ENCODE measurements at regions not wholly inside any gene's neighbourhood (a gene's known extent, or its start where the extent isn't known, plus 50 kb on each side); places are given as distances from the start of the nearest gene placed in this dataset.

DNA sequence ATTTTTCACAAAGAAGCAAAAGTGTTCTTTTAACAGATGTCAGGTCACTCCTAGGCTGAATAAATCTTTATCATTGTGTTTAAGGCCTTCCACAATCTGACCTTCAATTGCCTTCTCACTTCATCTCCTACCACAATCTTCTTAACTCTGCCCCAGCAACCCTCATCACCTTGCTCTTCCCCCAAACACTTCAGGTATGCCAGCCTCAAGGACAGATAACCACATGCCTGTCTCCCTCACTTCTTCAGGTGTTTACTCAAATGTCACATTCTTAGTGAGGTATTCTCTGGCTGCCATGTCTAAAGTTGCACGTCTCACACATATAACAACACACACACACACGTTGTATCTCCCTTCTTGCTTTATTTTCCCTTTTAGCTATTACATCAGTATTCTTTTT is 146.5 kb downstream of the ANKRD50 start:
- TF ChIP-seq, protein P1, sequence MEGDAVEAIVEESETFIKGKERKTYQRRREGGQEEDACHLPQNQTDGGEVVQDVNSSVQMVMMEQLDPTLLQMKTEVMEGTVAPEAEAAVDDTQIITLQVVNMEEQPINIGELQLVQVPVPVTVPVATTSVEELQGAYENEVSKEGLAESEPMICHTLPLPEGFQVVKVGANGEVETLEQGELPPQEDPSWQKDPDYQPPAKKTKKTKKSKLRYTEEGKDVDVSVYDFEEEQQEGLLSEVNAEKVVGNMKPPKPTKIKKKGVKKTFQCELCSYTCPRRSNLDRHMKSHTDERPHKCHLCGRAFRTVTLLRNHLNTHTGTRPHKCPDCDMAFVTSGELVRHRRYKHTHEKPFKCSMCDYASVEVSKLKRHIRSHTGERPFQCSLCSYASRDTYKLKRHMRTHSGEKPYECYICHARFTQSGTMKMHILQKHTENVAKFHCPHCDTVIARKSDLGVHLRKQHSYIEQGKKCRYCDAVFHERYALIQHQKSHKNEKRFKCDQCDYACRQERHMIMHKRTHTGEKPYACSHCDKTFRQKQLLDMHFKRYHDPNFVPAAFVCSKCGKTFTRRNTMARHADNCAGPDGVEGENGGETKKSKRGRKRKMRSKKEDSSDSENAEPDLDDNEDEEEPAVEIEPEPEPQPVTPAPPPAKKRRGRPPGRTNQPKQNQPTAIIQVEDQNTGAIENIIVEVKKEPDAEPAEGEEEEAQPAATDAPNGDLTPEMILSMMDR (IDR thresholded peaks at IDR 0.05): no peak
- intact Hi-C loops (cut with DNase I): no loop called here
- no peaks in the 10 kb centered on the region for H3K9me3 ChIP-seq
- no peak overlapping the region for H3K27ac ChIP-seq
- WGBS, 3 donors: 92 to 97% (median 94%) methylated on average over 2 of the region's 2 CpGs
- no peaks in the 10 kb centered on the region for H3K27me3 ChIP-seq (ENCODE audit: insufficient read depth in 3 of 3, low read length in 2 of 3)
- no peaks in the 10 kb centered on the region for H3K4me1 ChIP-seq
- H3K4me3 ChIP-seq: no peak overlapping the region
- no peak for ATAC-seq
- no peak for DNase-seq
- H3K36me3 ChIP-seq (ENCODE audit: insufficient read depth in 1 of 2, low read depth in 1 of 2): no peaks in the 10 kb centered on the region

DNA sequence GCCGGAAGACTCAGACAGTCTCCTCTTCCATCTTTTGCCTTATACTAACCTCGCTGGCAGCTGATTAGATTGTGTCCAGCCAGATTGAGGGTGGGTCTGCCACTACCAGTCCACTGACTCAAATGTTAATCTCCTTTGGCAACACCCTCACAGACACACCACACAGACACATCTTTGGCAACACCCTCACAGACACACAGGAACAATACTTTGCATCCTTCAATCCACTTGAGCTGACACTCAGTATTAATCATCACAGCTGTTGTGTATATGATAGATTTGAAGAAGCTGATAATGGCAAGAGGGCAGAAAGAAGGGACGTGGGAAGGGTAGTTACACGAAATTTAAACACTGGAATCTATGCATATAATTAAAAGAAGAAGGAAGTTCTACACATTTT is 139.5 kb downstream of the ANKRD50 start:
- Histone ChIP-seq H3K9me3 (no peaks in the 10 kb centered on the region), H3K27ac (no peak overlapping the region), H3K4me1 (no peaks in the 10 kb centered on the region), H3K27me3 (ENCODE audit: insufficient read depth in 3 of 3, low read length in 2 of 3) (no peaks in the 10 kb centered on the region), H3K36me3 (ENCODE audit: insufficient read depth in 1 of 2, low read depth in 1 of 2) (no peaks in the 10 kb centered on the region), H3K4me3 (no peak overlapping the region)
- no peak for DNase-seq
- TF ChIP-seq, protein P1 (IDR thresholded peaks at IDR 0.05): no peak
- 66 to 77% (median 66%) methylated on average over 4 of the region's 4 CpGs for WGBS, 3 donors
- ATAC-seq: no peak
- intact Hi-C loops (cut with DNase I): no loop called here

DNA sequence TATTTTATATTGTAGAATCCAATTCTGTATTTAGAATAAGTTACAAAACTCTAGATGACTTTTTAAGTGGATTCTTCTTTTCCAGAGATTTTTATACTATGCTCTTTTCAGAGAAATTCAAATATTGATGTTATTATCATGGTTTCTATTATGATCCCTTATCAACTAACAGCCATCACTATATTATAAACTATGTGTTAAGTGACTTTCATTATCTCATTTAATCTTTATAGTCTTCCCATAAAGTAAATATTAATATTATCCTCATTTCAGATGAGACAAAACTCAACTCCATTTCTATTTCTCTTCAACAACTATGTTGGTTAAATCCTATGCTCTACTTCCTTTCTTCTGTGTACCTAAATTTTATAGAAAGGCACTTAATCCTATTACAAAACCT is 132.6 kb downstream of the ANKRD50 start:
- Histone ChIP-seq H3K27ac (no peak overlapping the region), H3K9me3 (no peaks in the 10 kb centered on the region), H3K36me3 (ENCODE audit: insufficient read depth in 1 of 2, low read depth in 1 of 2) (no peaks in the 10 kb centered on the region), H3K4me1 (no peaks in the 10 kb centered on the region), H3K27me3 (ENCODE audit: insufficient read depth in 3 of 3, low read length in 2 of 3) (no peaks in the 10 kb centered on the region), H3K4me3 (no peak overlapping the region)
- intact Hi-C loops (cut with DNase I): no loop called here
- ATAC-seq (no peak), DNase-seq (no peak)
- TF ChIP-seq, protein P1 (IDR thresholded peaks at IDR 0.05): no peak

GRCh38 chr4:124583797-124584196 is 128.7 kb downstream of the ANKRD50 start:
- Histone ChIP-seq H3K27ac (no peak overlapping the region), H3K4me1 (no peaks in the 10 kb centered on the region), H3K36me3 (ENCODE audit: insufficient read depth in 1 of 2, low read depth in 1 of 2) (no peaks in the 10 kb centered on the region), H3K9me3 (no peaks in the 10 kb centered on the region), H3K27me3 (ENCODE audit: insufficient read depth in 3 of 3, low read length in 2 of 3) (no peaks in the 10 kb centered on the region), H3K4me3 (no peak overlapping the region)
- DNase-seq (no peak), ATAC-seq (no peak)
- TF ChIP-seq, protein P1 (IDR thresholded peaks at IDR 0.05): no peak
- 96 to 100% (median 97%) methylated on average over 1 of the region's 1 CpG for WGBS, 3 donors
- intact Hi-C loops (cut with DNase I): no loop called here

DNA sequence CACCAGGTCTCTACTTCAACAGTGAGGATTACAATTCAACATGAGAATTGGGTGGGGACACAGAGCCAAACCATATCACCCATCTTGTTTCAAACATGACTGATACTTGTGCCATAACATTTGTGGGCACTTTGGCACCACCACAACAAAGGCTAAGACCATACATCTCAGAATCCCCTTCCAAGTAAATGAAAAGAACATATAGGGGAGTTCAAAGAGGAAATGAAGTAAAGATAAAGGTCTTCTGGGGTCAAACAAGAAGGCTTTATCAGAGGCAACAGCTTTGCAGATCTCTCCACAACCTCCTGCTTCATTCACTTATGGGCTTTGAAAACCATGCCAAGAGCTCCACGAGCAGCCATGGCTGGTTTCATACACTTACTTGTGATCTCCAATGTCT is 122.7 kb downstream of the ANKRD50 start:
- Histone ChIP-seq H3K4me3 (no peak overlapping the region), H3K36me3 (ENCODE audit: insufficient read depth in 1 of 2, low read depth in 1 of 2) (no peaks in the 10 kb centered on the region), H3K9me3 (no peaks in the 10 kb centered on the region), H3K27me3 (ENCODE audit: insufficient read depth in 3 of 3, low read length in 2 of 3) (no peaks in the 10 kb centered on the region), H3K4me1 (no peaks in the 10 kb centered on the region), H3K27ac (no peak overlapping the region)
- no peak for DNase-seq
- intact Hi-C loops (cut with DNase I): no loop called here
- TF ChIP-seq, protein P1 (IDR thresholded peaks at IDR 0.05): no peak
- no peak for ATAC-seq
- 75 to 95% (median 83%) methylated on average over 1 of the region's 1 CpG for WGBS, 3 donors

Data from psoas muscle (tissue), 7 donors.